Mesendoderm (in vitro differentiated cells): ENCODE measurements at regions not wholly inside any gene's neighbourhood (a gene's known extent, or its start where the extent isn't known, plus 50 kb on each side); places are given as distances from the start of the nearest gene placed in this dataset.

Experiments used
- DNase-seq: peaks from one replicate; pipeline ENCODE4 v3.0.0; 2013
- H2AK5ac ChIP-seq: 2 replicates; pipeline ENCODE4 v1.6.1; 2013; ENCODE audit warnings: low read length, inconsistent platforms
- H2BK120ac ChIP-seq: 2 replicates; pipeline ENCODE4 v1.6.1; 2013; ENCODE audit warnings: low read depth, mild to moderate bottlenecking, low read length, moderate library complexity, mixed read lengths
- H2BK15ac ChIP-seq: replicated peaks from 2 replicates; pipeline ENCODE4 v1.6.1; 2013; ENCODE audit warnings: low read depth, mild to moderate bottlenecking, moderate library complexity
- H2BK5ac ChIP-seq: 2 replicates; pipeline ENCODE4 v1.6.1; 2013; ENCODE audit warnings: low read length, inconsistent platforms
- H3K18ac ChIP-seq: 2 replicates; pipeline ENCODE4 v1.6.1; 2013; ENCODE audit warnings: mild to moderate bottlenecking, low read length, mixed read lengths
- H3K23ac ChIP-seq: one replicate; pipeline ENCODE4 v1.6.1; 2013; ENCODE audit warnings: low read length
- H3K27ac ChIP-seq: 2 replicates; pipeline ENCODE4 v1.5.1; 2013; ENCODE audit warnings: low read depth, mild to moderate bottlenecking, inconsistent platforms, low read length, moderate library complexity
- H3K27me3 ChIP-seq: 2 replicates; pipeline ENCODE4 v1.6.1; 2013; ENCODE audit warnings: low read length, control low read depth, mild to moderate bottlenecking, inconsistent platforms; ENCODE audit not compliant: insufficient read depth, poor library complexity
- H3K36me3 ChIP-seq: 2 replicates; pipeline ENCODE4 v1.6.1; 2013; ENCODE audit warnings: low read length, inconsistent platforms; ENCODE audit not compliant: control insufficient read depth, insufficient read depth
- H3K4ac ChIP-seq: one replicate; pipeline ENCODE4 v1.6.1; 2013; ENCODE audit warnings: low read depth, mild to moderate bottlenecking, low read length, moderate library complexity
- H3K4me1 ChIP-seq: 2 replicates; pipeline ENCODE4 v1.6.1; 2013; ENCODE audit warnings: low read depth, low read length, inconsistent platforms; ENCODE audit not compliant: control insufficient read depth
- H3K4me2 ChIP-seq: 2 replicates; pipeline ENCODE4 v1.6.1; 2013; ENCODE audit warnings: low read length
- H3K4me3 ChIP-seq: 2 replicates; pipeline ENCODE4 v1.5.1; 2013; ENCODE audit warnings: mild to moderate bottlenecking, low read length
- H3K56ac ChIP-seq: one replicate; pipeline ENCODE4 v1.6.1; 2013; ENCODE audit warnings: low read length
- H3K79me1 ChIP-seq: 2 replicates; pipeline ENCODE4 v1.6.1; 2013; ENCODE audit warnings: low read length, inconsistent platforms
- H3K79me2 ChIP-seq: 2 replicates; pipeline ENCODE4 v1.6.1; 2013; ENCODE audit warnings: mild to moderate bottlenecking, low read length; ENCODE audit not compliant: control insufficient read depth, insufficient read depth
- H3K9ac ChIP-seq: 2 replicates; pipeline ENCODE4 v1.6.1; 2013; ENCODE audit warnings: low read length, inconsistent platforms
- H4K5ac ChIP-seq: one replicate; pipeline ENCODE4 v1.6.1; 2013; ENCODE audit warnings: low read length
- H4K8ac ChIP-seq: one replicate; pipeline ENCODE4 v1.6.1; 2013; ENCODE audit warnings: low read depth, mild to moderate bottlenecking, control low read depth, low read length, moderate library complexity
- WGBS: extraction: QIAGEN DNeasy Blood & Tissue Kit; methylation state at CpG from one replicate; pipeline ENCODE4 v1.1.7; 2013; ENCODE audit warnings: low lambda C conversion rate, missing lambda C conversion rate; ENCODE audit not compliant: insufficient coverage; ENCODE audit errors: extremely low coverage; 5-methylcytosine and 5-hydroxymethylcytosine counted together

DNA sequence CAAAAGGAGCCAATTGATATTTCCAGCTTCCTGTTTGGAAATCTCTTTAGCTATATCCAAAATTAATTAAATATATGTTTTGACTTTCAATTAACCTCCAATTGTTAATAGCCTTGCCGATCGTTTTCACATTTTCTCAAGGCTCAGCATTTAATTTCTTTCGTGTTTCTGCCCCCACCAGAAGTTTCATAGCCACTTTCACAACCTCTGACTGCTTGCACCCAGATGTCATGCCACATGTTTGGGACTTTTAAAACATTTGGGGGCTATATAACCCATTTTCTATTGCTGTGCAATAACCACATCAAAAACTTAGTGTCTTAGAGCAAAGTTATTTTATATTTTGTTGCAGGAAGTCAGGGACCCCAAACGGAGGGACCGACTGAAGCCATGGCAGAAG lies 510.6 kb upstream of the CNTNAP2 start:
- no peak overlapping the region for H3K18ac ChIP-seq
- H3K4me1 ChIP-seq = no peaks in the 10 kb centered on the region
- no peak overlapping the region for H3K27ac ChIP-seq
- no peaks in the 10 kb centered on the region for H3K27me3 ChIP-seq
- H2BK5ac ChIP-seq = no peak overlapping the region
- no peaks in the 10 kb centered on the region for H3K79me1 ChIP-seq
- DNase-seq = no peak
- no peak overlapping the region for H3K4me2 ChIP-seq
- H2BK120ac ChIP-seq = no peak overlapping the region
- no peaks in the 10 kb centered on the region for H3K79me2 ChIP-seq
- H3K56ac ChIP-seq = no peak overlapping the region
- no peak overlapping the region for H4K5ac ChIP-seq
- H2BK15ac ChIP-seq = no peak overlapping the region
- no peaks in the 10 kb centered on the region for H3K36me3 ChIP-seq
- H3K4me3 ChIP-seq = no peak overlapping the region
- no peak overlapping the region for H2AK5ac ChIP-seq
- no peak overlapping the region for H4K8ac ChIP-seq
- H3K4ac ChIP-seq = no peak overlapping the region
- H3K23ac ChIP-seq = no peak overlapping the region
- WGBS = no CpG with 5 or more reads among the region's 5 CpGs
- no peak overlapping the region for H3K9ac ChIP-seq

DNA sequence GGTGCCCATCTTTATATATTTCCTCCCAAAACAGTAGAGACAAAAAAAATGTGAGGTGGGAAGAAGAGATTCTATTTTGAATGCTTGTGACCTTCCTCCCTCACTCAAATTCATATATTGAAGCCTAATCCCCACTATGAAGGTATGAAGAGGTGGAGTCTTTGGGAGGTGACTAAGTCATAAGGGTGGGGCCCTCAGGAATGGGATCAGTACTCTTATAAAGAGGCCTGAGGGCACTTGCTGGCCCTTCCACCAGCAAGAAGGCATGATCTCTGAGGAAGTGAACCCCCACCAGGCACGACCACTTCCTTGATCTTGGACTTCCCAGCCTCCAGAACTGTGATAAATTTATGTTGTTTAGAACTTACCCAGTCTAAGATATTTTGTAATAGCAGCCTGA lies 517.2 kb upstream of the CNTNAP2 start:
- Histone ChIP-seq H3K4me2 (no peak overlapping the region), H3K9ac (no peak overlapping the region), H3K36me3 (no peaks in the 10 kb centered on the region), H2AK5ac (no peak overlapping the region), H3K18ac (no peak overlapping the region), H3K79me2 (no peaks in the 10 kb centered on the region), H2BK5ac (no peak overlapping the region), H4K5ac (no peak overlapping the region), H3K27ac (no peak overlapping the region), H3K79me1 (no peaks in the 10 kb centered on the region), H4K8ac (no peak overlapping the region), H3K4me1 (no peaks in the 10 kb centered on the region), H3K27me3 (no peaks in the 10 kb centered on the region), H3K56ac (no peak overlapping the region), H2BK120ac (no peak overlapping the region), H3K23ac (no peak overlapping the region), H3K4me3 (no peak overlapping the region), H2BK15ac (no peak overlapping the region), H3K4ac (no peak overlapping the region)
- WGBS = no CpG with 5 or more reads among the region's 1 CpG
- DNase-seq = no peak

DNA sequence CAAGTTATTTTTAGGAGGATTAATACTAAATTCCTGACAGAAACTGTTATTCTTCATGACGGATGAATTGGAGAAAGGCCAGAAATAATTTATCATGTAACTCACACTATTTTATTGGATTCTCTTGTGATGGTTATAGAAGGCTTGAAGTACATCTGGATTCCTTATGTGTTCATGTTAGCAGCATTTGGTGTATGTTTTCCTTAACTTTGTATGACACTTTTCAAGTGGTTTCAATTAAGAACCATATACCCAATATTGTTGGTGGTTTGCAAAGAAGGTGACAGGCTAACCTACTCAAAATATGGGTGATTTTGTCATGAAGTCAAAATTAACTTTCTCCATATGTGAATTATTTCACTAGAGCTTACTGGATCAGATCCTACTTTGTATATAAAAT lies 532.2 kb upstream of the CNTNAP2 start:
- Histone ChIP-seq H3K4me1 (no peaks in the 10 kb centered on the region), H3K27ac (no peak overlapping the region), H3K27me3 (no peaks in the 10 kb centered on the region), H3K23ac (no peak overlapping the region), H3K4me3 (no peak overlapping the region), H2BK120ac (no peak overlapping the region), H3K79me1 (no peaks in the 10 kb centered on the region), H4K8ac (no peak overlapping the region), H3K4ac (no peak overlapping the region), H3K18ac (no peak overlapping the region), H2BK5ac (no peak overlapping the region), H3K79me2 (no peaks in the 10 kb centered on the region), H3K9ac (no peak overlapping the region), H3K56ac (no peak overlapping the region), H2AK5ac (no peak overlapping the region), H3K4me2 (no peak overlapping the region), H3K36me3 (no peaks in the 10 kb centered on the region), H2BK15ac (no peak overlapping the region), H4K5ac (no peak overlapping the region)
- DNase-seq = no peak
- no CpG with 5 or more reads among the region's 1 CpG for WGBS

DNA sequence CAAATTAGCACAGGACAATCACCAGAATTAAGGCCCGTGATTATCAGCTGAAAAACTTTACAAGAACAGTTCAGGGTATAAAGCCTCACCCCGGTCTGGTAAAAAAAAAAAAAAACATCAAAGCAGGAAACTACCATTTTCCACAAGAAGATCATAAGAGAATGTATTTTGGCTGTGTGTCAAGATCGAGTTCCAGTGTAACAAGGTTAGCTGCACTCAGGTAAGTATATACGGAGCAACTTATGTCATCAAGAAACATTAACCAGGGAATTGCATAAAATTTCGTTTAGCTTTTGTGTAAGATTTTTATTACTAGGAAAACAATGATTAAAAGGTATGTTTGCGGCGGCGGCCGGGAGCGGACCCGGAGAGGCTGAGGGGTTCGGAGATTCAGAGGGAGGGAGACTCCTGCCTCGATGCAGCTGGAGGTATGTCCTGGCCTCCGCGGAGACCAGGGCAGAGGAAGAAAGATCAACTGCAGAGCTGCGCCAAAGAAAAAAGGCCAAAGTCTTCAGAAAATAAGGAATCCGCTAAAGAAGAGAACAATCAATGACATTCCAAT lies 533.8 kb upstream of the CNTNAP2 start:
- no peak overlapping the region for H4K5ac ChIP-seq
- no peak overlapping the region for H3K23ac ChIP-seq
- H3K4ac ChIP-seq = no peak overlapping the region
- H2BK5ac ChIP-seq = no peak overlapping the region
- H2BK15ac ChIP-seq = no peak overlapping the region
- WGBS = no CpG with 5 or more reads among the region's 17 CpGs
- H2BK120ac ChIP-seq = no peak overlapping the region
- no peaks in the 10 kb centered on the region for H3K79me1 ChIP-seq
- DNase-seq = no peak
- H3K56ac ChIP-seq = no peak overlapping the region
- no peak overlapping the region for H3K4me2 ChIP-seq
- no peaks in the 10 kb centered on the region for H3K4me1 ChIP-seq
- H3K9ac ChIP-seq = no peak overlapping the region
- H2AK5ac ChIP-seq = no peak overlapping the region
- no peak overlapping the region for H3K18ac ChIP-seq
- H3K4me3 ChIP-seq = no peak overlapping the region
- H4K8ac ChIP-seq = no peak overlapping the region
- no peaks in the 10 kb centered on the region for H3K79me2 ChIP-seq
- no peak overlapping the region for H3K27ac ChIP-seq
- no peaks in the 10 kb centered on the region for H3K36me3 ChIP-seq
- H3K27me3 ChIP-seq = no peaks in the 10 kb centered on the region

DNA sequence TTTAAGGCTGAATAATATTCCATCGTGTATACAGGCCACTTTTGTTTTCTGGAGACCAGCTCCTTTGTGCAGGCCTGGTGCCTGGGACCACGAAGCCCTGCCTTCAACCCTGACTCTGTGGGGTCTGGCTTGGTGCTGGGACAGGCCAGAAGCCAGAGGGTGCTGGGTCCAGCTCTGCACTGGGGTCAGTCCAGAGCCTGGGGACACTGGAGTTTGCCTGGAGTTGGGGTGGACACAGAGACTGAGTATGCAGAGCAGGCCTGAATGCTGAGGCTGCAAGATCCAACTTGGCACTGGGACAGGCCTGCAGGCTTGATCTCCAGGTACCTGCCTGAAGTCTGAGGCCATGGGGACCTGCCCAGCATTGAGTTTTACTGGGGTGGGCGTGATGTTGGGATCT lies 558.8 kb upstream of the CNTNAP2 start:
- no peak for DNase-seq
- WGBS = no CpG with 5 or more reads among the region's 3 CpGs
- Histone ChIP-seq H3K4me3 (no peak overlapping the region), H3K4me2 (no peak overlapping the region), H3K36me3 (no peaks in the 10 kb centered on the region), H3K23ac (no peak overlapping the region), H2BK15ac (no peak overlapping the region), H3K56ac (no peak overlapping the region), H3K79me2 (no peaks in the 10 kb centered on the region), H3K9ac (no peak overlapping the region), H3K4me1 (no peaks in the 10 kb centered on the region), H2AK5ac (no peak overlapping the region), H4K5ac (no peak overlapping the region), H3K79me1 (no peaks in the 10 kb centered on the region), H3K4ac (no peak overlapping the region), H3K27me3 (no peaks in the 10 kb centered on the region), H2BK5ac (no peak overlapping the region), H3K18ac (no peak overlapping the region), H4K8ac (no peak overlapping the region), H3K27ac (no peak overlapping the region), H2BK120ac (no peak overlapping the region)

DNA sequence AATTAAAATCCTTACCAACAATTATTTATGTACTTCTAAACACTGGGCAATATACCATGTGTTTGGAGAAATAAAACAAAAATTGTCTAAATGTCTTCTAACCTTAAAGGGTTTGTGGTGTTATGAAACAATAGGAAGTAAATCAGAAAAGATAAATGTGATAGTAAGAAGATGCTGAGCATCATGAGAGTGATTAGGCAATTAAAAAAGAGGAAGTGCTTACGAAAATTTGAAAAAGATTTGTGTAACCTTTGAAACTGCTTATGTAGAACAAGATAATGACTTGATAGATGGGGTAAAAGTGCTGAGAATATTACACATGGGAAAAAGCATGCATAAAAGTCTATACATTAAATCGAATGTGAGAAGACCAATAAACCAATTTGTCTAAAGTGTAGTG lies 573.4 kb upstream of the CNTNAP2 start:
- Histone ChIP-seq H4K8ac (no peak overlapping the region), H3K4ac (no peak overlapping the region), H3K79me1 (no peaks in the 10 kb centered on the region), H3K36me3 (no peaks in the 10 kb centered on the region), H3K23ac (no peak overlapping the region), H2BK5ac (no peak overlapping the region), H2BK15ac (no peak overlapping the region), H3K4me1 (no peaks in the 10 kb centered on the region), H3K9ac (no peak overlapping the region), H3K27ac (no peak overlapping the region), H3K79me2 (no peaks in the 10 kb centered on the region), H4K5ac (no peak overlapping the region), H2BK120ac (no peak overlapping the region), H3K56ac (no peak overlapping the region), H3K4me2 (no peak overlapping the region), H3K27me3 (no peaks in the 10 kb centered on the region), H2AK5ac (no peak overlapping the region), H3K18ac (no peak overlapping the region), H3K4me3 (no peak overlapping the region)
- WGBS = no CpG with 5 or more reads among the region's 2 CpGs
- no peak for DNase-seq
